Hematopoietic multipotent progenitor cell treated with erythropoietin and hydrocortisone succinate and interleukin-3 and kit ligand, for 4 days (in vitro differentiated cells): ENCODE measurements at regions not wholly inside any gene's neighbourhood (a gene's known extent, or its start where the extent isn't known, plus 50 kb on each side); places are given as distances from the start of the nearest gene placed in this dataset.

Source experiments
- DNase-seq: peaks from one replicate; pipeline ENCODE4 v3.0.0-alpha.2; 2015

DNA sequence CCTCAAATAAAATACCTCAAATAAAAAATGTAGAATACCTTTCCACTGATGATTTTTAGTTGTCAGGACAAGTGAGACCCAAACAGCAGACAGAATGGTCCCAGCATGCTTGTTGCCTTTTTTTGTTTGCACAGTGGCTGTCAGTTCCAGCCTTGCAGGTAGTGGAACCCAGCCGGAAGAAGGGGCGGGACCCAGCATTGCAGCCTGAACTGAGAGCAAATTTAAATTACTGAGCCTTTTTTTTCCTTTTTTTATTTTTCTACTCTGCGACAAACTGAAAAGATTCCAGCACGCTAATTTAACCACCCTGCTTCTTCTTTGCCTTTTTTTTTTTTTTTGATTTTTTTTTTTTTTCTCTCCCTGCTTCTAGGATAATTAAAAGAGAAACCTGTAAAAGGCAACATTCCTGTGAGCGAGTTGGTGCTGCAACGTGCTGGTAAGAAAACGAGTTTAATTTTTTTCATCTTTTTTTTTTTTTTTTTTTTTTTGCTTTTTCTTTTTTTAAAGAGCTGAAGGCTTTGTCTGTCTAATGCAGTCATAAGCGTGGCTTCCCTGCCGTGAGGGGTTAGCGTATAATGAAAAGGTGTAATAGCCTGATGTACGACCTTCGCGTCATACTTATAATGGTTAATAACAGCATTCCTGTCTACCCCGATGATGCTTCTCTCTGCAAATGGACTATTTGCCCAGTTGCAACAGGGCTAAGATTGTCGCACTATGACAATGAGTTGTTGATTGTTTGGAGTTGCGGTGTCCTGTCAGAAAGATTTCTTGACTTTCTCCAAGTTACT lies 555.3 kb upstream of the CELF2 start:
- DNase-seq, result no peak

DNA sequence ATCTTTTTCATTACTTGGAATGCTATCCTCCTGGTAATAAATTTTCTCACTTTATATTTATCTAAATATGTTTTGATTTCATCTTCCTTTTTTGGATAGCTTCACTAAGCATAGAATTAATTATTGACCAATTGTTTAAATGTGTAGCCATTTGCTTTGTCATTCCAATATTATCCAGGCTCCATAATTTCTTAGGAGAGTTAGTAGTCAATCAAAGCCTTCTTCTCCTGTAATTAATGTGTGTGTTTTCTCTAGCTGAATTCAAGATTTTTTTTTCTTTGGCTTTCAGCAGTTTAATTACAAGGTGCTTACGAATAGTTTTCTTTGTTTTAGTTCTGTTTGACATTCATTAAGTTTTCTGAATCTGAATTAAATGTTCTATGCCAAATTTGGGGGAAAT lies 545.9 kb upstream of the CELF2 start:
- DNase-seq, result no peak

DNA sequence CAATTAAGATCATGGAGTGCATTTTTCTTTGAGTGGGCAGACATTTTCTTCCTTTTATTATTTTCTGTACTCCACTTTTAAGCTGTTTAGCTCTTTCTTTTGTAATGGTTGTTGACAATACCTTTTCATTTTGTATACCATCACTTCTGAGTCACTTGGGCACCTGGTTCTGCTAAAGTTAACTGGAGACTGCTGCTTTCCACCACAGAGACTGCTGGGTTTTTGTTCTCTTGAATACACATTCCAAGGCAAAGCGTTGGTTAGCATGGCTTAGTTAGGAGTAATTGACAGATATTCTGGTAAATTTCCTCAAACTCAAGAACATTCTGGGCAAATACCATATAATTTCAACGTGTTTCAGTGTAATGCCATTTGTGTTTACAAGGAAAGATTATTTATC lies 541.9 kb upstream of the CELF2 start:
- no peak for DNase-seq

DNA sequence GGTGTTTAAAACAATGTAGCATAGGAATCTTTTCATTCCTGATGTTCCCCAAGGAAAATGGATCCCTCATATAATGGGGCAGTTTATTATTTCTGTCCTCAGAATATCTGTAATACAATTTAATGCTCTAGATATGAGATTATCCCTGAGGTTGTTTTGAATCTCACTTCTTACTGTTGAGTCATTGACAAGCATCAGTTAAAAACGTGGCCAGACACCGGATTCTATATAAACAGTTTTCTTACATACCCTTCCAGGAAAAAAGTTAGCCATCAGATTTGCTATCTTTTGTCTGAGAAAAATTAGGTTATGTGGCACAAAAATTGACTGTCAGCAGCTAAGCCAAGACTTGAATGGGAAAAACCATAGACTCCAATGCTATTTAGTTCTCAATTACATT lies 539.8 kb upstream of the CELF2 start:
- DNase-seq, result no peak

DNA sequence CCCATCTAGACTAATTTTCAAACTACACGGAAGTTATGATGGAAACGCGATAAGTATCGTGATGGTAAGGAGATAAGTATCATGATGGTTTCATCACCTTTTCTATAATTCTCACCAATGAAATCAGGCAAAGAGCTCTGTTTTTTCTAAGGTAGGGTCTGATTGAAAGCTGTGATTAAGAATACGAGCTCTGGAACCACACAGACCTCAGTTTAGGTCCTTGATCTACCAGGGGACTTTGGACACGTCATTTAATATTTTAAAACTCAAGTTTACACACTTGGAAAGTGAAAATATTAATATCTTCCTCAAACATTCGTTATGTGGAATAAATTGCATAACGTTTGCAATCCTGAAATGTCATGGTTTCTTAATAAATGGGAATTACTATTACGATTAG lies 538.2 kb upstream of the CELF2 start:
- no peak for DNase-seq

DNA sequence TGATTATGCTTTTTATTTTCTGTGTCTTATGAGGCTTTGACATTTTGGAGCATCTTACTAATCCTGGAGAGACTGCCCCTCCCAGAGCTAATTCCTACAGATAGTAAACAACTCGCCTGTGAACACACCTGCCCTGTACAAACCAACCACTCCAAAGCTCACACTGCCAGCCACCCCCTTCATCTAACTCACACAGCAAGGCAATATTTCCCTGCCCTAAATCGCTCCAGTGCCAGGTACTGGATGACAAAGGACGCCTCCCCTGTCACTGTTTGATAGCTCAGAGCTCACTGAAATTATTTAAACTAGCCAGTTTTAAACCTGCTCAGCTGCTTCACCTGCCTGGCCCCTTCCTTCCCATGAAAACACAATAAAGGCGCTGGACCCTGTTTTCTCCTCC lies 535.1 kb upstream of the CELF2 start:
- DNase-seq, result no peak

DNA sequence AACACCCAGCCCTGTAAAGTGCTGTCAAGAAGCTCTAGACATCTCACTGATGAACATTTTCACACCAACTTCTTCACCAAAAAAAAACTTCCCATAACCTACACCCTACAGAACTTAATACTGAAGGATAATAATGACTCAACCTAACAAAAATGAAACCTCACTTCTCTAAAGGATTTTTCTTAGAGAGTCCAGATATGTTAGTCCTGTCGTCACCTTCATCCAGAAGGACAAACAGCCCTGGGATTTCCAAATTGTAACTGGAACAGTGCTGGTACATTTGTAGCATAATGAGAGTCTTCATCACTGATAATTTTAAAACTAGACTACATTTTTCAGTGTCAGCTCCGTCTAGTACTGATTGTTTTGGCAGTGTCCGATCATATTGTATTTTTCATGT lies 528.6 kb upstream of the CELF2 start:
- DNase-seq, result no peak

DNA sequence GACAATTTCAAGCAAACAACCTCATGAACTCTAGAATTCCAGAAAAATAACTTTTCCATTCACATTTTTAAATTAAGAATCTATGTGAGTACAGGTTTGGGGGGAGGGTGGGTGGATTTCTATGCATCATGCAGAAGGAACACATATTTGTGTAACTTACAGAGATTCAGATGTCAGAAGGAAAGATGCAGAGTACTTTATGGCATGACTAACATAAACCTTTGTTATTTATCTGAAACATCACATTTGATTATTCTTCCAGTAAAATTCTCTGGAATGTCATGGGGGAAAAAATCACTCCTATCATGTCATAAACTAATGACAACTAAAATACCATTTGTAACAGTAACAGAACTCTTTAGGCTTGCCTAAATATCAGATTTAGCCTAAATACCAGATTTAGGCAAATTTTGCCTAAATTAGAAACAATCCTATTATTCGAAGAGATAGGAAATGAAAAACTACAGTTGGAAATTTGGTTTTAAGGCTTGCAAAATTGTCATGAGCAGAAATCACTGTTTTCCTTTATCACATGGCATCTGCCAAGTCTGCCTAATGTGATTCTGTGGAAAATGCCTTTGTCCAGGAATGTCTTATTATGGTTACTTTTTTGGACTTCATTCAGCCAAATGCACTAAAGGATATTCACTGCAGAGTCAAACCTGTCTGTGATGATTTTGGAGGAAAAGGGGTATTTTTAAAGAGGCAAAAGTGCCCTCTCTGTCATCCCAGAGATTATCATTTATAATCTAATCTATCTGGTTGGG lies 527.7 kb upstream of the CELF2 start:
- DNase-seq, result no peak

DNA sequence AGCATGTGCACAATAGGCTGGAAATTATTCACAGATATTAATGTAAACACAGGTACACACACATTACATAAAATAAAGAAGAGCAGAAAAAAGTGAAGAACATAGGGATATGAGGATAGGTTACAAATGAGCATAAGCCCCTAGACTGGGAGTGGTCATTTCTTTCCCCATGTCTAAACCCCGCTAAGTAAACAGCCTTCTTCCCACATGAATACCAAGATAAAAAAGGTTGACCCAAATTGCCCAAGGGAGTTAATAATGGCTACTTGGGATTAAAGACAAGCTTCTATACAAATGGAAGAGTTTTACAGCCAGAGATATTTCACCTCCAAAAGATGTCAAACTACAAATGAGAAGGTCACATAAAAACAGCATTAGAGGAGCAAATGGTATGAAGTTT lies 527.1 kb upstream of the CELF2 start:
- no peak for DNase-seq

DNA sequence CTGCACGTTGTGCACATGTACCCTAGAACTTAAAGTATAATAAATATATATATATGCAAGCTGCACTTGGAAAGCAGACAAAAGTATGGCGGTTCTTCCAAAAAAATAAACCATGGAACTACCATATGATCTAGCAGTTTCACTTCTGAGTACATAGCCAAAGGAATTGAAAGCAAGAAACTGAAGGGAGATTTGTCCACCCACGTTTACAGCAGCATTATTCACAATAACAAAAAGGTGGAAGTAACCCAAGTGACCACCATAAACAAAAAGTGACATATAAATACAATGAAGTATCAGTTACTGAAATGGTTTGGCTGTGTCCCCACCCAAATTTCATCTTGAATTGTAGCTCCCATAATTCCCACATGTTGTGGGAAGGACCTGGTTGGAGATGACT lies 525.3 kb upstream of the CELF2 start:
- DNase-seq, result no peak

DNA sequence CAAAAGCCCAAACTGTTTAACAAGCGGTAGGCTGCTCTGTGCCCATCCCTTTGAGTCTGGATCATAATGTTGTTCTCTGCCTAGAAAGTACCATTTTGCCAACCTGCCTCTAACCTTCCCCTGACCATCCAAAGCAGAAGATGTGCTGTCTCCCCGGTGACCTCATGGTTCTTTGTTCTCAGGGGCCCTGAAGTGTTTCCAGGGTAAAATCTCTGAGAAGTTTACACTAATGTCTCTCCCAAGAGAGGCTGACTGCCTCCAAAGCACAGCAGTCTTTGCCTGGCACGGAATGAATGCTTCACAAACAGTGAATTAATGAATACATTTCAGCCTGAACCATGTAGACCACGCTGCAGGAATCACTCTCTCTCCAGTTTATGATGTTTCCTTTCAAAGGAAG lies 523.8 kb upstream of the CELF2 start:
- DNase-seq, result no peak

DNA sequence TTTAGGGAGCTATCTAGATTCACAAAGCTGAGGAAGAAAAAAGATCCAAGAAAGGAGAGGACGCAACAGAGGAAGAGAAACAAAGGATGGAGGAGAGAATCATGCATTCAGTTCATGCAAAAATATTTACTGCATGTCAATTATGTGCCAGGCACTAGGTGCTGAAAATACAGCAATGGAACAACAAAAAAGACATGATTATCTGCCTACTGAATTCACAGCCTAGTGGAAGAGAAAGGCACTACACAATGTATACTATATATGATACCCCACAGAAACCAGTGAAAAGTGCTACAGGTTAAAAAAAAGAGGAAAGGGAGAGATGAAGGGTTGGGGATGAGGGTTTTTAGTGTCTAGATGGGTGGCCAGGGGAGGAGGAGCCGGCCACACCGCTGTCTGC lies 520.4 kb upstream of the CELF2 start:
- DNase-seq, result no peak

DNA sequence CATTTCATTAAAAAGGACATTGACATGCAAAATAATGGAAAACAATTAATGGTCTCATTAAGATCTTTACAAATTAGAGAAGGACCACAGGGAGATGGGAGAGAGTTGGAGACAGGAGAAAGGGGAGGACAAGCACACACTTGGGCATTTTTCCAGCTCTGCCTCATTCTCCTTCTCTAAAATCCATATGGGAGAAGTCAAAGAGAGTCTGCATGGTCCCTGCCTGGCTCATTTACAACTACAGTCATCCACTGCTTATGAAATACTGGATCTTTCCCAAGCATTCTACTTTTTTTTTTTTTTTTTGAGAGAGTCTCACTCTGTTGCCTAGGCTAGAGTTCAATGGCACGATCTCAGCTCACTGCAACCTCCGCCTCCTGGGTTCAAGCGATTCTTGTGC lies 518.9 kb upstream of the CELF2 start:
- DNase-seq, result no peak

DNA sequence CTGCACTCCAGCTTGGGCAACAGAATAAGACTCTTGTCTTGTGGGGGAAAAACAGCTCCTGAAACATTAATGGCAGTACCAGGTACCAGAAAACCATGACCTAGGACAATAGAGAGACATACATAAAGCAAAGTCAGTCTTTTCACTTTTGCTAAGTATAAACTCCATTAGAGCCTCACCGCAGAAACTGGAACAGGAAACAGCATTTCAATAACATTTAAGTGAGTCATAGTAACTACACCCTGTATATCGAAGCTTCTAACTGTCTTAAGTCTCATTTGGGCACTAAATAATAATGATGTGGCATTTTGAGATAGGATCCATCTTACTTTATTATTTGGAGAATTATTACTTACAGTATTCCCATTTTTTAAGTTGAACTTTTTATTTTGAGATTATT lies 517.8 kb upstream of the CELF2 start:
- DNase-seq, result peak; percentile 22

DNA sequence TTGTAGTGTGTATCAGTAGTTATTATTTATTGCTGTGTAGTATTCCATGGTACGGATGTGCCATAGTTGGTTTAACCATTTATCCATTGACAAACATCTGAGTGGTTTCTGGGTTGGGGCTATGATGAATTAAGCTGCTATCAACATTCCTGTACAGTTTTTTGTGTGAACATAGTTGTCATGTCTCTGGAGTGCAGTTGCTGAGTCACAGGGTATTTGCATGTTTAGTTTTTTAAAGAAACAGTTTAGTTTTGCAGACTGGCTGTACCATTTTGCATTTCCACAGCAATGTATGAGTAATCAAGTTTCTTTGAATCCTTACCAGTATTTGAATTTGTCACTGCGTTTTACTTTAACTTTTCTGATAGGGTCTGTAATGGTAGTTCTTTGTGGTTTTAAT lies 516.7 kb upstream of the CELF2 start:
- DNase-seq, result no peak

DNA sequence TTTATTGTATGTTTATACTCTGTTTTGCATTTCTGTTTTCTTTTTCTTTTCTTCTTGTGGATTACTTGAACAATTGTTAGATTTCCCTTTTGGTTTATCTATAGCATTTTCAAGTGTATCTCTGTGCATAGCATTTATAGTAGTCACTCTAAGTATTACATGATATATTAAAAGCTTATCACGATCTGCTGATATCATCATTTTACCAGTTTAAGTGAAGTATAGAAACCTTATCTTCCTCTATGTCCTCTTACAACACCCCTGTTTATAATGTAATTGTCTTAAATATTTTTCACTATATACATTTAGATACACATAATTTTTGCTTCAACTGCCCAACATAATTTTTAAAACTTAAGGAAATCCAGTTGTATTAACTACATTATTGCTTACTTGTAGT lies 513.9 kb upstream of the CELF2 start:
- DNase-seq, result no peak

DNA sequence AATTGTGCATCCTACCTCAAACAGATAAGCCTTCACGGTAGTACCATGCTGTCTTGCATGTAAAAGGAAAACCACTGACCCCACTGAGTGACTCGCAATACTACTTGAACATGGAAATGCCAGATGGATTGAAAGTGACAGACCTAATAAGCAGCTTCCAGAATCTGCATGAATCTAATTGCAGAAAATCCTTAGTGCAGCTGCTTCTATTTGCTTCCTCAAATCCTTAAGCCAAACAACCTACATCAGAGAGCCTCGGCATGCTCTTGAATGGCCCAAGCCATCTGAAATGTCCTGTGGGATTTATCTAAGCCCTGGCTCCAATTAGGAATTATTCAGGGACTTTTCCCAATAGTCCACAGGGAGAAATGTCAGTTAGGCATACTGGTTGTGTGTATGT lies 509.5 kb upstream of the CELF2 start:
- DNase-seq, result peak; percentile 7

DNA sequence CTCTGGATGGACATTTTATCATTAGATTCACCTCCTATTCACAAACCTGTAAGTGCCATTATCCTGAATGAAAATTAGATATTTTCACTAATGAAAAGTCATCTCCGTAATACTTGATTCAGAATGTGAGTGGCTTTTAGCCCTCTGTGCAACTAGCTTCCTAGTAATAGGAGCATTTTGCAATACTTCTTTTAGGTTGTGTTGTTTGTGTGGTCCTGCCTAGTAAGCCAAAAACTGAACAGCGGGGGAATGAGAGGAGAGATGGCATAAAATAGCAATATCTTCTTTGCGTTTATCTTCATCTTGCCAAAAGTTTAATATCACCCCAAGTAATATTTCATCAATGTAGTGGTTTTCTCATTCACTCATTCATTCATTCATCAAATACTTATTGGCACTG lies 507.5 kb upstream of the CELF2 start:
- DNase-seq, result peak; percentile 7

DNA sequence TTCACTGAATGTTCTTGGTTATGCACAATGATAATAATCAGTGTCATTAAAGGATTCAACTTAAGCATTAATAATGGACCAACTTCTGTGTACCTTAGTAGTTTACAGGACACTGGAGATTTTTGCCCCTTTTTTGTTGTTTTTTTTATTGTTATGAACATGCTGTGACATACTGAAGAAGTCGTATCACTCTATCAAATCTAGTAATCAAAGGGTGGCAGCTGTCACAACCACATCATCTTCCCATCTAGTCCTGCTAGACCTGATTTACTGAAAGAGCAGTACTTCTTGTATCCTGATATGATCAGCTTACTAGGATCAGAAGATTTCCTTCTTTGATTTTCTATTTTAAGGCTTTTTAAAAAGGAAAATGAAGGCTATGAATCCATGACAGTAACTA lies 504.6 kb upstream of the CELF2 start:
- no peak for DNase-seq

DNA sequence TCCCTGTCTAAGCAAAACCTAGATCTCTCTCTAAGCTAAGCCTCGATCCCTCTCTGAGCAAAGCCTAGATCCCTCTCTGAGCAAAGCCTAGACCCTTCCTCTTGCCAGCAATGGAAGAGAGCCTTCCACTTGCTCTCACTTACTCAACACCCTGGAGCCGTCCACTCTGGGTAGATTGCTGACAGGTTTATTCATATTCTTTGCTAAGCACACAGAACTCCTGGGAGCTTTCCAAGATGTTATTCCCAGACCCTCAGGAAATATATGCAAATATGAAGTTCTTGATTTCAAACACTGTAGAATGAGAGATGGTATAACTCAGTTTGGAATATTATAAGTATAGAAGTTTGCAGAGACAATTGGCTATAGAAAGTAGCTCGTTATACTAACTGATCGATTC lies 503.8 kb upstream of the CELF2 start:
- DNase-seq, result no peak

DNA sequence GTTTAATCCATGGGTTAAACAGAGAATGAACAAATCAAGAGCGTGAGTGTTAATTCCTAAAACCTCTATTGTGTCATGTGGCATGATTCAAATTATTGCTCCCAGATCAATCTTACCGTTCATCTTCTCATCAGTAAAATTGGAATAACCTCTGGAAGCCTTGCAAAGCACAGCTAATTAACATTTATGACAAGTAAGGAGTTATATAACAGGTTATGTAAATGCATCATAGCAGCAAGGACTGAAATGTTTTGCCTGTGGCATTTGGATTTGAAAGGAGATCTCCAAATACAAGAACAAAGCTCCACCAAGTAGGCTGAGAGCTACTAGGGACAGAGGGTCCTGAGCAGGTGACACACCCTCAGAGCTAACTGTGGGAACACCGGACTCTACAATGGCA lies 502.9 kb upstream of the CELF2 start:
- DNase-seq, result no peak

DNA sequence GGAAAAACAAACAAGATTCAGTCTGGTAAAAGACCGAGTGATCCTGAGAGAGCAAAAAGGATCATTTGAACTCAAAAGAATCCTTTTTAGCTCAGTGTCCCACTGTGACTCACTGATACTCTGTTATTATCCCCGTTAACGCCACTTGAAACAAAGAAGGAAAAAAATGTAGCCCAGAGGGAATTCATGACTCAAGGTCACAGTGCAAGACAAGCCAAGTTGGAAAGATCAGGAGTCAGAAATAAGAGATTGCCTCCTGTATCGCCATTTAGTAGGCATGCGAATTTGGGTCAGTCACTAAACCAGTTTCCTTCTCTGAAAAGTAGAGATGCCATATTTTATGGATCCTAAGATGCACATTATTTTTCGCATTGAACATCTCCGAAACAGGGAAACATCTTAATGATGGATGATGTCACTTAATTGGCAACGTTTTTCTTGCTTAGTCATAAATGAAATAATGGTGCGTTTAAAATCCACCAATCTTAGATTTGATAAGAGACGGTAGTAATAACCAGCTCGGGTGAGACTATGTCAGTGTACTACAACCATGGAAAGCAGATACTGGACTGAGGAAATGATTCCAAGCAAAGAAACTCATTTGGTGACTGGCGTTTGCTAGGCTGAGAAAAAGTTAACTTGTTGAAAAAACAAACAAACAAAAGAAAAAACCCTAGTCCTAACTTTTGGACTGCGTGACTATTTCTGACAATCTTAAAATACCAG lies 502.0 kb upstream of the CELF2 start:
- no peak for DNase-seq

DNA sequence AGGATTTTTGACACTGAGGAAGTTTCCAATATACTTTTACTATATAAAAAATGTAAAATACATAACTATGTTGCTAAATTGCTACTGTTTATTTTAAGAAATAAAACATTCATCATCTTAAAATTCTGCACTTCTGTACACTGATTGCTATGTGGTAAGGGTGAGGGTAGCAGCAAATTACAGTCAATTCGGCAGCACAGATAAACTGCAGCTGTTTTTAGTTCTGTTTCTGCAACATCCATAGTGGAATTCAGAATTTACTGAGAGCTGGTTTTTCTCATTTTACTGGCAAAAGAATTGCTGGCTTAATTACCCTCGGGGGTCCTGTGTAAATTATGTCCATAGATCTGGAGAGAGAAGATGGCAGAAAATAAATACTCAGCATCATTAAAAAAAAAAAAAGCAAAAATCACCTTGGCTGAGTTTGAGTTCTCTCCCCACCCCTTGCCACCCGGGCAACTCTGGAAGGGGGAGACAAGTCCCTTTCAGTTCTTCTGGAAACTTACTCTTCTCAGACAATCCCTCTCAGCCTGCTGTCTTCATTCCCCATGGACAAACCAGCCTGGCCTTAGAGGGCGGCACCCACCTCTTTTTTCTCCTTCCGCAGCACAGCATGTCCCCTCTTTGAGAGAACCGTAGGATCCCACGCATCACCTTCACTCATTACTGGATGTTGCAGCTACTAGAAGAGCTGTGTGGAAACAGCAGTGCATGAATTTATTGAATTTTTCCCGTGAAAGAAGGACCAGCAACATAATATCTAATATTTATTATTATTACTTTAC lies 501.1 kb upstream of the CELF2 start:
- no peak for DNase-seq
